DMS 273 treated with DMSO at 0.1 percent for 48 hours (cell line): ENCODE measurements at regions not wholly inside any gene's neighbourhood (a gene's known extent, or its start where the extent isn't known, plus 50 kb on each side); places are given as distances from the start of the nearest gene placed in this dataset.

Source experiments
- DNase-seq: peaks from one replicate; lab custom pipeline; 2025; lab: John Stamatoyannopoulos, UW

GRCh38 chr4:176843710-176844109 is 51.0 kb upstream of the VEGFC start:
- DNase-seq = no peak

- DNase-seq = no peak
Observed at GRCh38 chr4:176844448-176844847, 51.7 kb upstream of the VEGFC start.

- no peak for DNase-seq
Observed at GRCh38 chr4:176845636-176846035, 52.9 kb upstream of the VEGFC start.

GRCh38 chr4:176849076-176849475 is 56.4 kb upstream of the VEGFC start:
- no peak for DNase-seq

GRCh38 chr4:176850436-176850835 is 57.7 kb upstream of the VEGFC start:
- no peak for DNase-seq

GRCh38 chr4:176856421-176856820 is 63.7 kb upstream of the VEGFC start:
- no peak for DNase-seq

GRCh38 chr4:176858839-176859238 is 66.1 kb upstream of the VEGFC start:
- DNase-seq = no peak

- DNase-seq = no peak
Observed at GRCh38 chr4:176864238-176864637, 71.5 kb upstream of the VEGFC start.

- DNase-seq = no peak
Observed at GRCh38 chr4:176868676-176869075, 76.0 kb upstream of the VEGFC start.

GRCh38 chr4:176872461-176872860 is 79.7 kb upstream of the VEGFC start:
- DNase-seq = no peak

GRCh38 chr4:176874721-176875445 is 82.2 kb upstream of the VEGFC start:
- DNase-seq = no peak

- no peak for DNase-seq
Observed at GRCh38 chr4:176875446-176875930, 82.8 kb upstream of the VEGFC start.

- no peak for DNase-seq
Observed at GRCh38 chr4:176879380-176880116, 86.8 kb upstream of the VEGFC start.

- DNase-seq = no peak
Observed at GRCh38 chr4:176882206-176882605, 89.5 kb upstream of the VEGFC start.

GRCh38 chr4:176883108-176883550 is 90.4 kb upstream of the VEGFC start:
- DNase-seq = no peak

GRCh38 chr4:176883681-176884418 is 91.1 kb upstream of the VEGFC start:
- DNase-seq = no peak

GRCh38 chr4:176885224-176885623 is 92.5 kb upstream of the VEGFC start:
- DNase-seq = no peak

GRCh38 chr4:176886135-176886534 is 93.4 kb upstream of the VEGFC start:
- no peak for DNase-seq

- DNase-seq = no peak
Observed at GRCh38 chr4:176889776-176890175, 97.1 kb upstream of the VEGFC start.

GRCh38 chr4:176894498-176894897 is 101.8 kb upstream of the VEGFC start:
- no peak for DNase-seq

- DNase-seq = no peak
Observed at GRCh38 chr4:176896211-176896610, 103.5 kb upstream of the VEGFC start.

- no peak for DNase-seq
Observed at GRCh38 chr4:176897226-176897625, 104.5 kb upstream of the VEGFC start.

GRCh38 chr4:176898791-176899190 is 106.1 kb upstream of the VEGFC start:
- no peak for DNase-seq
